IMR-90 (cell line): ENCODE measurements at regions not wholly inside any gene's neighbourhood (a gene's known extent, or its start where the extent isn't known, plus 50 kb on each side); places are given as distances from the start of the nearest gene placed in this dataset.
A peak's percentile ranks its signal among the peaks of the same experiment; 100 is the strongest.

Experiments
- ATAC-seq: fragments of 200-7000 bp; cut with Tn5 transposase; 2 replicates; pipeline ENCODE4 v1.9.1; 2020; ENCODE audit warnings: low read depth, mild to moderate bottlenecking, moderate library complexity
- BruUV-seq: library from RNA; stranded (reverse); fragments of 400-500 nt; replicated peaks from 2 replicates; lab custom pipeline; 2021; lab: Mats Ljungman, UMichigan
- CTCF ChIA-PET: fragments of 300-600 bp; formaldehyde crosslinking; extraction: SDS; loops from one replicate; lab custom pipeline; 2021; ENCODE audit warnings: antibody characterized with exemption; lab: Yijun Ruan, JAX
- POLR2A ChIA-PET: fragments of 300-600 bp; sonication (Branson Sonifier 250); formaldehyde crosslinking; loops from one replicate; lab custom pipeline; 2022; ENCODE audit warnings: antibody characterized with exemption; ENCODE audit not compliant: unreplicated experiment; lab: Charles Lee
- DNase-seq: peaks from one replicate; pipeline ENCODE4 v3.0.0; 2013
- H2AFZ ChIP-seq: replicated peaks from 2 replicates; pipeline ENCODE3; 2013; ENCODE audit warnings: low read length, mild to moderate bottlenecking; ENCODE audit not compliant: poor library complexity
- H2AK5ac ChIP-seq: 2 replicates; pipeline ENCODE4 v1.6.1; 2013; ENCODE audit warnings: low read depth, low read length, inconsistent platforms
- H2AK9ac ChIP-seq: replicated peaks from 2 replicates; pipeline ENCODE3; 2013; ENCODE audit warnings: mild to moderate bottlenecking, low read depth, low read length, moderate library complexity; ENCODE audit not compliant: poor library complexity
- H2BK120ac ChIP-seq: 2 replicates; pipeline ENCODE4 v1.6.1; 2013; ENCODE audit warnings: low read depth, low read length, inconsistent platforms
- H2BK15ac ChIP-seq: 3 replicates; pipeline ENCODE4 v1.6.1; 2013; ENCODE audit warnings: low read depth, low read length, inconsistent platforms
- H2BK20ac ChIP-seq: 2 replicates; pipeline ENCODE4 v1.6.1; 2013; ENCODE audit warnings: low read depth, mild to moderate bottlenecking, inconsistent platforms, low read length, moderate library complexity
- H2BK5ac ChIP-seq: 2 replicates; pipeline ENCODE4 v1.6.1; 2013; ENCODE audit warnings: mild to moderate bottlenecking, low read depth, low read length, inconsistent platforms; ENCODE audit not compliant: poor library complexity, severe bottlenecking
- H3K14ac ChIP-seq: replicated peaks from 2 replicates; pipeline ENCODE4 v1.6.1; 2013; ENCODE audit warnings: low read depth, low read length, inconsistent platforms
- H3K18ac ChIP-seq: 2 replicates; pipeline ENCODE4 v1.6.1; 2013; ENCODE audit warnings: low read depth, low read length, control low read depth
- H3K23ac ChIP-seq: 2 replicates; pipeline ENCODE4 v1.6.1; 2013; ENCODE audit warnings: low read depth, low read length, inconsistent platforms
- H3K27ac ChIP-seq: 2 replicates; pipeline ENCODE4 v1.5.1; 2013; ENCODE audit warnings: mild to moderate bottlenecking, control low read depth, low read length; ENCODE audit not compliant: insufficient read depth
- H3K27me3 ChIP-seq: 2 replicates; pipeline ENCODE4 v1.6.1; 2013; ENCODE audit warnings: low read length; ENCODE audit not compliant: control insufficient read depth, insufficient read depth
- H3K36me3 ChIP-seq: 2 replicates; pipeline ENCODE4 v1.6.1; 2013; ENCODE audit warnings: low read length, mixed read lengths; ENCODE audit not compliant: control insufficient read depth, insufficient read depth
- H3K4ac ChIP-seq: 2 replicates; pipeline ENCODE4 v1.6.1; 2013; ENCODE audit warnings: low read depth, low read length, inconsistent platforms
- H3K4me1 ChIP-seq: 2 replicates; pipeline ENCODE4 v1.6.1; 2013; ENCODE audit warnings: low read length, mixed read lengths; ENCODE audit not compliant: control insufficient read depth, insufficient read depth
- H3K4me2 ChIP-seq: 2 replicates; pipeline ENCODE4 v1.6.1; 2013; ENCODE audit warnings: low read depth, mild to moderate bottlenecking, control low read depth, low read length, moderate library complexity
- H3K4me3 ChIP-seq: 2 replicates; pipeline ENCODE4 v1.5.1; 2013; ENCODE audit warnings: low read depth, mild to moderate bottlenecking, control low read depth, low read length, moderate library complexity; ENCODE audit not compliant: insufficient read depth
- H3K56ac ChIP-seq: 2 replicates; pipeline ENCODE4 v1.6.1; 2013; ENCODE audit warnings: low read length, inconsistent platforms; ENCODE audit not compliant: insufficient read depth; ENCODE audit errors: extremely low read depth
- H3K79me1 ChIP-seq, 2 experiments: 2 replicates each; pipeline ENCODE4 v1.6.1; 2013; ENCODE audit warnings: low read length in 2 of 2, inconsistent platforms in 1 of 2, low read depth in 1 of 2
- H3K9ac ChIP-seq: 2 replicates; pipeline ENCODE4 v1.6.1; 2013; ENCODE audit warnings: low read depth, low read length, control low read depth
- H3K9me1 ChIP-seq: 2 replicates; pipeline ENCODE4 v1.6.1; 2013; ENCODE audit warnings: low read length, inconsistent platforms; ENCODE audit not compliant: insufficient read depth
- H3K9me3 ChIP-seq: 2 replicates; pipeline ENCODE4 v1.6.1; 2013; ENCODE audit warnings: low read length; ENCODE audit not compliant: control insufficient read depth, insufficient read depth
- H4K20me1 ChIP-seq: 2 replicates; pipeline ENCODE4 v1.6.1; 2013; ENCODE audit warnings: low read length, inconsistent platforms; ENCODE audit not compliant: insufficient read depth
- H4K5ac ChIP-seq: 2 replicates; pipeline ENCODE4 v1.6.1; 2013; ENCODE audit warnings: mild to moderate bottlenecking, low read depth, low read length, control low read depth
- H4K8ac ChIP-seq, 2 experiments: 2 replicates each; pipeline ENCODE4 v1.6.1; 2013; ENCODE audit warnings: low read depth in 2 of 2, low read length in 2 of 2, control low read depth in 1 of 2, inconsistent platforms in 1 of 2
- H4K91ac ChIP-seq: 2 replicates; pipeline ENCODE4 v1.6.1; 2013; ENCODE audit warnings: low read depth, low read length, inconsistent platforms; ENCODE audit not compliant: insufficient read depth
- BHLHE40 ChIP-seq: fragments of 150-350 bp; IDR thresholded peaks from 2 replicates; pipeline ENCODE4 v1.6.1; 2016; ENCODE audit warnings: mild to moderate bottlenecking, low read depth, low read length
- CEBPB ChIP-seq: IDR thresholded peaks from 2 replicates; pipeline ENCODE4 v1.6.1; 2012; ENCODE audit warnings: low read depth, low read length, improper control_type of control experiment
- FOS ChIP-seq: fragments of 150-350 bp; IDR thresholded peaks from 2 replicates; pipeline ENCODE4 v1.6.1; 2016; ENCODE audit warnings: low read depth, low read length
- MAFK ChIP-seq: IDR thresholded peaks from 2 replicates; pipeline ENCODE4 v1.6.1; 2012; ENCODE audit warnings: low read depth, low read length, improper control_type of control experiment
- MXI1 ChIP-seq: IDR thresholded peaks from 2 replicates; pipeline ENCODE4 v1.6.1; 2012; ENCODE audit warnings: low read depth, mild to moderate bottlenecking, low read length, moderate library complexity, borderline replicate concordance
- NFE2L2 ChIP-seq: fragments of 150-350 bp; IDR thresholded peaks from 2 replicates; pipeline ENCODE4 v1.6.1; 2016; ENCODE audit warnings: low read depth, mild to moderate bottlenecking, low read length
- POLR2A ChIP-seq: IDR thresholded peaks from 2 replicates; pipeline ENCODE4 v1.6.1; 2012; ENCODE audit warnings: mild to moderate bottlenecking, low read depth, low read length
- RCOR1 ChIP-seq: IDR thresholded peaks from 2 replicates; pipeline ENCODE4 v1.6.1; 2012; ENCODE audit warnings: mild to moderate bottlenecking, low read length, improper control_type of control experiment; ENCODE audit not compliant: insufficient replicate concordance
- RFX5 ChIP-seq: IDR thresholded peaks from 2 replicates; pipeline ENCODE4 v1.8.0; 2012; ENCODE audit warnings: low read depth, mild to moderate bottlenecking, low read length, moderate library complexity
- SMC3 ChIP-seq: fragments of 150-350 bp; IDR thresholded peaks from 2 replicates; pipeline ENCODE4 v1.6.1; 2016; ENCODE audit warnings: low read depth, mild to moderate bottlenecking, antibody characterized with exemption, low read length, moderate library complexity
- USF2 ChIP-seq: fragments of 150-350 bp; IDR thresholded peaks from 2 replicates; pipeline ENCODE4 v1.6.1; 2017; ENCODE audit warnings: mild to moderate bottlenecking, antibody characterized with exemption, low read length, low read depth
- WGBS, 2 experiments: methylation state at CpG; one replicate each; pipeline versions ENCODE4 v1.1.5 to v1.1.7; 2013; ENCODE audit warnings: missing lambda C conversion rate in 2 of 2; ENCODE audit not compliant: insufficient read length in 1 of 2; ENCODE audit errors: extremely low coverage in 2 of 2; 5-methylcytosine and 5-hydroxymethylcytosine counted together
- dilution Hi-C: fragments of 300-500 bp; cut with HindIII; formaldehyde crosslinking; loops from one replicate; pipeline ENCODE4 v1.14.3; 2018; ENCODE audit warnings: low sequenced_read_pairs; ENCODE audit not compliant: unreplicated experiment
- in situ Hi-C: fragments of 300-500 bp; cut with MboI; formaldehyde crosslinking; loops from 3 replicates; pipeline ENCODE4 v1.14.3; 2019; ENCODE audit warnings: low sequenced_read_pairs, inconsistent platforms, mixed read lengths
- intact Hi-C: fragments of 100-400 bp; cut with micrococcal nuclease; formaldehyde crosslinking; loops from 2 replicates; pipeline ENCODE4 v1.10.0; 2022
- TF ChIP-seq, protein P1 (sequence below): conservative IDR thresholded peaks from 2 replicates; pipeline ENCODE4 v1.5.1; 2012; ENCODE audit warnings: mild to moderate bottlenecking, low read depth, low read length, improper control_type of control experiment

DNA sequence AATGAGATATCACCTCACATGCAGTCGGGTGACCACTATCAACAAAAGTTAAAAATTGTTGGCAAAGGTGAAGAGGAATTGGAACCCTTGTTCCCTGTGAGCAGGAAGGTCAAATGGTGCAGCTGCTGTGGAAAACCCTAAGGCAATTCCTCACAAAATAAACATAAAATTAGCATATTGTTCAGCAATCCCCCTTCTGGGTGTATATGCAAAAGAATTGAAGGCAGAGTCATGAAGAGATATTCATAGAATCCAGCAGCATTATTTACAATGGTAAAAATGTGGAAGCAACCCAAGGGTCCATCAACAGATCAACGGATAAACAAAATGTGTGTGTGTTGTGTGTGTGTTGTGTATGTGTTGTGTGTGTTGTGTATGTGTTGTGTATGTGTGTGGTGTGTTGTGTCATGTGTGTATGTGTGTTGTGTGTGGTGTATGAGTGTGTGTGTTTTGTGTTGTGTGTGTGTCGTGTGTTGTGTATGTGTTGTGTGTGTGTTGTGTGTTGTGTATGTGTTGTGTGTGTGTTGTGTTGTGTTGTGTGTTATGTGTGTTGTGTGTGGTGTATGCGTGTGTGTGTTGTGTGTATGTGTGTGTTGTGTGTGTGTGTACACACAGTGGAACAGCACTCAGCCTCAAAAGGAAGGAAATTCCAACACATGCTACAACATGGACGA, 245.1 kb downstream of the ERMARD start:
- in situ Hi-C loops, result no loop called here
- Histone ChIP-seq H3K23ac (no peak overlapping the region), H3K9me3 (peaks cover 35% of the 10 kb centered on the region), H3K27ac (no peak overlapping the region), H3K18ac (no peak overlapping the region), H3K36me3 (no peaks in the 10 kb centered on the region), H4K91ac (no peak overlapping the region), H2BK120ac (no peak overlapping the region), H4K8ac (no peak overlapping the region), H3K79me1 (no peaks in the 10 kb centered on the region), H3K4ac (no peak overlapping the region), H3K14ac (no peak overlapping the region), H3K56ac (no peak overlapping the region), H2BK15ac (no peak overlapping the region), H4K5ac (no peak overlapping the region), H3K4me1 (no peaks in the 10 kb centered on the region), H2BK5ac (peak overlapping the region; percentile 92), H3K4me2 (no peak overlapping the region), H4K20me1 (no peaks in the 10 kb centered on the region), H2AK5ac (no peak overlapping the region), H3K9ac (no peak overlapping the region), H3K27me3 (no peaks in the 10 kb centered on the region), H2AFZ (no peak overlapping the region), H3K4me3 (no peak overlapping the region), H2AK9ac (peak overlapping the region; percentile 55), H2BK20ac (no peak overlapping the region), H3K9me1 (no peaks in the 10 kb centered on the region)
- 80% methylated on average over 2 of the region's 5 CpGs; no CpG with 5 or more reads in 1 of the 2 experiments for WGBS, 2 experiments
- no peak for ATAC-seq
- ChIA-PET CTCF (no interaction called here), POLR2A (no interaction called here)
- intact Hi-C loops, result no loop called here
- DNase-seq, result no peak
- dilution Hi-C loops, result no loop called here
- TF ChIP-seq RCOR1 (no peak), MAFK (no peak), RFX5 (no peak), MXI1 (no peak), USF2 (no peak), BHLHE40 (no peak), SMC3 (no peak), CEBPB (no peak), FOS (no peak), NFE2L2 (no peak), POLR2A (no peak)
- TF ChIP-seq, protein P1, sequence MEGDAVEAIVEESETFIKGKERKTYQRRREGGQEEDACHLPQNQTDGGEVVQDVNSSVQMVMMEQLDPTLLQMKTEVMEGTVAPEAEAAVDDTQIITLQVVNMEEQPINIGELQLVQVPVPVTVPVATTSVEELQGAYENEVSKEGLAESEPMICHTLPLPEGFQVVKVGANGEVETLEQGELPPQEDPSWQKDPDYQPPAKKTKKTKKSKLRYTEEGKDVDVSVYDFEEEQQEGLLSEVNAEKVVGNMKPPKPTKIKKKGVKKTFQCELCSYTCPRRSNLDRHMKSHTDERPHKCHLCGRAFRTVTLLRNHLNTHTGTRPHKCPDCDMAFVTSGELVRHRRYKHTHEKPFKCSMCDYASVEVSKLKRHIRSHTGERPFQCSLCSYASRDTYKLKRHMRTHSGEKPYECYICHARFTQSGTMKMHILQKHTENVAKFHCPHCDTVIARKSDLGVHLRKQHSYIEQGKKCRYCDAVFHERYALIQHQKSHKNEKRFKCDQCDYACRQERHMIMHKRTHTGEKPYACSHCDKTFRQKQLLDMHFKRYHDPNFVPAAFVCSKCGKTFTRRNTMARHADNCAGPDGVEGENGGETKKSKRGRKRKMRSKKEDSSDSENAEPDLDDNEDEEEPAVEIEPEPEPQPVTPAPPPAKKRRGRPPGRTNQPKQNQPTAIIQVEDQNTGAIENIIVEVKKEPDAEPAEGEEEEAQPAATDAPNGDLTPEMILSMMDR, result no peak
- no TSS peak for BruUV-seq
